IMR-90 (cell line): ENCODE measurements at regions not wholly inside any gene's neighbourhood (a gene's known extent, or its start where the extent isn't known, plus 50 kb on each side); places are given as distances from the start of the nearest gene placed in this dataset.

Experiments
- ATAC-seq: fragments of 200-7000 bp; cut with Tn5 transposase; 2 replicates; pipeline ENCODE4 v1.9.1; 2020; ENCODE audit warnings: low read depth, mild to moderate bottlenecking, moderate library complexity
- BruUV-seq: library from RNA; stranded (reverse); fragments of 400-500 nt; replicated peaks from 2 replicates; lab custom pipeline; 2021; lab: Mats Ljungman, UMichigan
- CTCF ChIA-PET: fragments of 300-600 bp; formaldehyde crosslinking; extraction: SDS; loops from one replicate; lab custom pipeline; 2021; ENCODE audit warnings: antibody characterized with exemption; lab: Yijun Ruan, JAX
- POLR2A ChIA-PET: fragments of 300-600 bp; sonication (Branson Sonifier 250); formaldehyde crosslinking; loops from one replicate; lab custom pipeline; 2022; ENCODE audit warnings: antibody characterized with exemption; ENCODE audit not compliant: unreplicated experiment; lab: Charles Lee
- DNase-seq: peaks from one replicate; pipeline ENCODE4 v3.0.0; 2013
- H2AFZ ChIP-seq: replicated peaks from 2 replicates; pipeline ENCODE3; 2013; ENCODE audit warnings: low read length, mild to moderate bottlenecking; ENCODE audit not compliant: poor library complexity
- H2AK5ac ChIP-seq: 2 replicates; pipeline ENCODE4 v1.6.1; 2013; ENCODE audit warnings: low read depth, low read length, inconsistent platforms
- H2AK9ac ChIP-seq: replicated peaks from 2 replicates; pipeline ENCODE3; 2013; ENCODE audit warnings: mild to moderate bottlenecking, low read depth, low read length, moderate library complexity; ENCODE audit not compliant: poor library complexity
- H2BK120ac ChIP-seq: 2 replicates; pipeline ENCODE4 v1.6.1; 2013; ENCODE audit warnings: low read depth, low read length, inconsistent platforms
- H2BK15ac ChIP-seq: 3 replicates; pipeline ENCODE4 v1.6.1; 2013; ENCODE audit warnings: low read depth, low read length, inconsistent platforms
- H2BK20ac ChIP-seq: 2 replicates; pipeline ENCODE4 v1.6.1; 2013; ENCODE audit warnings: low read depth, mild to moderate bottlenecking, inconsistent platforms, low read length, moderate library complexity
- H2BK5ac ChIP-seq: 2 replicates; pipeline ENCODE4 v1.6.1; 2013; ENCODE audit warnings: mild to moderate bottlenecking, low read depth, low read length, inconsistent platforms; ENCODE audit not compliant: poor library complexity, severe bottlenecking
- H3K14ac ChIP-seq: replicated peaks from 2 replicates; pipeline ENCODE4 v1.6.1; 2013; ENCODE audit warnings: low read depth, low read length, inconsistent platforms
- H3K18ac ChIP-seq: 2 replicates; pipeline ENCODE4 v1.6.1; 2013; ENCODE audit warnings: low read depth, low read length, control low read depth
- H3K23ac ChIP-seq: 2 replicates; pipeline ENCODE4 v1.6.1; 2013; ENCODE audit warnings: low read depth, low read length, inconsistent platforms
- H3K27ac ChIP-seq: 2 replicates; pipeline ENCODE4 v1.5.1; 2013; ENCODE audit warnings: mild to moderate bottlenecking, control low read depth, low read length; ENCODE audit not compliant: insufficient read depth
- H3K27me3 ChIP-seq: 2 replicates; pipeline ENCODE4 v1.6.1; 2013; ENCODE audit warnings: low read length; ENCODE audit not compliant: control insufficient read depth, insufficient read depth
- H3K36me3 ChIP-seq: 2 replicates; pipeline ENCODE4 v1.6.1; 2013; ENCODE audit warnings: low read length, mixed read lengths; ENCODE audit not compliant: control insufficient read depth, insufficient read depth
- H3K4ac ChIP-seq: 2 replicates; pipeline ENCODE4 v1.6.1; 2013; ENCODE audit warnings: low read depth, low read length, inconsistent platforms
- H3K4me1 ChIP-seq: 2 replicates; pipeline ENCODE4 v1.6.1; 2013; ENCODE audit warnings: low read length, mixed read lengths; ENCODE audit not compliant: control insufficient read depth, insufficient read depth
- H3K4me2 ChIP-seq: 2 replicates; pipeline ENCODE4 v1.6.1; 2013; ENCODE audit warnings: low read depth, mild to moderate bottlenecking, control low read depth, low read length, moderate library complexity
- H3K4me3 ChIP-seq: 2 replicates; pipeline ENCODE4 v1.5.1; 2013; ENCODE audit warnings: low read depth, mild to moderate bottlenecking, control low read depth, low read length, moderate library complexity; ENCODE audit not compliant: insufficient read depth
- H3K56ac ChIP-seq: 2 replicates; pipeline ENCODE4 v1.6.1; 2013; ENCODE audit warnings: low read length, inconsistent platforms; ENCODE audit not compliant: insufficient read depth; ENCODE audit errors: extremely low read depth
- H3K79me1 ChIP-seq, 2 experiments: 2 replicates each; pipeline ENCODE4 v1.6.1; 2013; ENCODE audit warnings: low read length in 2 of 2, inconsistent platforms in 1 of 2, low read depth in 1 of 2
- H3K9ac ChIP-seq: 2 replicates; pipeline ENCODE4 v1.6.1; 2013; ENCODE audit warnings: low read depth, low read length, control low read depth
- H3K9me1 ChIP-seq: 2 replicates; pipeline ENCODE4 v1.6.1; 2013; ENCODE audit warnings: low read length, inconsistent platforms; ENCODE audit not compliant: insufficient read depth
- H3K9me3 ChIP-seq: 2 replicates; pipeline ENCODE4 v1.6.1; 2013; ENCODE audit warnings: low read length; ENCODE audit not compliant: control insufficient read depth, insufficient read depth
- H4K20me1 ChIP-seq: 2 replicates; pipeline ENCODE4 v1.6.1; 2013; ENCODE audit warnings: low read length, inconsistent platforms; ENCODE audit not compliant: insufficient read depth
- H4K5ac ChIP-seq: 2 replicates; pipeline ENCODE4 v1.6.1; 2013; ENCODE audit warnings: mild to moderate bottlenecking, low read depth, low read length, control low read depth
- H4K8ac ChIP-seq, 2 experiments: 2 replicates each; pipeline ENCODE4 v1.6.1; 2013; ENCODE audit warnings: low read depth in 2 of 2, low read length in 2 of 2, control low read depth in 1 of 2, inconsistent platforms in 1 of 2
- H4K91ac ChIP-seq: 2 replicates; pipeline ENCODE4 v1.6.1; 2013; ENCODE audit warnings: low read depth, low read length, inconsistent platforms; ENCODE audit not compliant: insufficient read depth
- FOS ChIP-seq: fragments of 150-350 bp; IDR thresholded peaks from 2 replicates; pipeline ENCODE4 v1.6.1; 2016; ENCODE audit warnings: low read depth, low read length
- MAFK ChIP-seq: IDR thresholded peaks from 2 replicates; pipeline ENCODE4 v1.6.1; 2012; ENCODE audit warnings: low read depth, low read length, improper control_type of control experiment
- MXI1 ChIP-seq: IDR thresholded peaks from 2 replicates; pipeline ENCODE4 v1.6.1; 2012; ENCODE audit warnings: low read depth, mild to moderate bottlenecking, low read length, moderate library complexity, borderline replicate concordance
- RAD21 ChIP-seq: IDR thresholded peaks from 2 replicates; pipeline ENCODE4 v1.6.1; 2012; ENCODE audit warnings: low read length, improper control_type of control experiment
- RFX5 ChIP-seq: IDR thresholded peaks from 2 replicates; pipeline ENCODE4 v1.8.0; 2012; ENCODE audit warnings: low read depth, mild to moderate bottlenecking, low read length, moderate library complexity
- SMC3 ChIP-seq: fragments of 150-350 bp; IDR thresholded peaks from 2 replicates; pipeline ENCODE4 v1.6.1; 2016; ENCODE audit warnings: low read depth, mild to moderate bottlenecking, antibody characterized with exemption, low read length, moderate library complexity
- WGBS, 2 experiments: methylation state at CpG; one replicate each; pipeline versions ENCODE4 v1.1.5 to v1.1.7; 2013; ENCODE audit warnings: missing lambda C conversion rate in 2 of 2; ENCODE audit not compliant: insufficient read length in 1 of 2; ENCODE audit errors: extremely low coverage in 2 of 2; 5-methylcytosine and 5-hydroxymethylcytosine counted together
- dilution Hi-C: fragments of 300-500 bp; cut with HindIII; formaldehyde crosslinking; loops from one replicate; pipeline ENCODE4 v1.14.3; 2018; ENCODE audit warnings: low sequenced_read_pairs; ENCODE audit not compliant: unreplicated experiment
- in situ Hi-C: fragments of 300-500 bp; cut with MboI; formaldehyde crosslinking; loops from 3 replicates; pipeline ENCODE4 v1.14.3; 2019; ENCODE audit warnings: low sequenced_read_pairs, inconsistent platforms, mixed read lengths
- intact Hi-C: fragments of 100-400 bp; cut with micrococcal nuclease; formaldehyde crosslinking; loops from 2 replicates; pipeline ENCODE4 v1.10.0; 2022

DNA sequence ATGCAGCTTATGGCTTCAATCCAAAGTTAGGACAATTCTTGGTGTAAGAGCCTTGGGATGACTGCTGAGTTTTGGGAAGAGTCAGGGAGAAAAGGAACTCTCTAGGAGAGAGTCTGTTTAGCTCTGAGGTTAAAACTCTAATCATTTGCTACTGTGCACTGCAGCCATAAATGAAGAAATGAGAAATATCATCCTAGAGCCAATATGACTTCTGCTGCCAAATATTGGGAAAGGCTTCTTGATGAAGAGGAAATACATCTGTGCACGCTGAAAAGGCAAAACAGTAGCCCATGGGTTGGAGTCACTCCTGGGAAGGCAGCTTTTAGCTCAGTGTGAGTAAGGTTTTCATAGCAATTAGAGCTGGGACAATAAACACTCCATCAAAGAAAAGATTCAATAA, 308.8 kb downstream of the SFMBT2 start:
- Histone ChIP-seq H4K5ac (no peak overlapping the region), H4K20me1 (no peaks in the 10 kb centered on the region), H4K91ac (no peak overlapping the region), H2BK120ac (no peak overlapping the region), H3K79me1 (no peaks in the 10 kb centered on the region), H2AK5ac (no peak overlapping the region), H3K27me3 (no peaks in the 10 kb centered on the region), H3K9me3 (no peaks in the 10 kb centered on the region), H2AFZ (no peak overlapping the region), H3K4ac (no peak overlapping the region), H4K8ac (no peak overlapping the region), H2AK9ac (no peak overlapping the region), H3K4me3 (no peak overlapping the region), H3K27ac (no peak overlapping the region), H3K9ac (no peak overlapping the region), H3K9me1 (no peaks in the 10 kb centered on the region), H2BK5ac (no peak overlapping the region), H2BK20ac (no peak overlapping the region), H3K4me1 (no peaks in the 10 kb centered on the region; the same call in 1 of the 2 replicates), H3K36me3 (no peaks in the 10 kb centered on the region), H2BK15ac (no peak overlapping the region), H3K23ac (no peak overlapping the region), H3K18ac (no peak overlapping the region), H3K4me2 (no peak overlapping the region), H3K14ac (no peak overlapping the region), H3K56ac (no peak overlapping the region)
- in situ Hi-C loops (no loop called here), dilution Hi-C loops (no loop called here), intact Hi-C loops (no loop called here)
- CTCF ChIA-PET, result no interaction called here
- POLR2A ChIA-PET, result no interaction called here
- no CpG with 5 or more reads among the region's 1 CpG for WGBS, 2 experiments
- ATAC-seq (peak; percentile 61), DNase-seq (peak; percentile 38)
- TF ChIP-seq SMC3 (no peak), RAD21 (no peak), MAFK (no peak), MXI1 (no peak), RFX5 (no peak), FOS (no peak)
- BruUV-seq, result no TSS peak
